ENCODE measurements at regions not wholly inside any gene's neighbourhood (a gene's known extent, or its start where the extent isn't known, plus 50 kb on each side); places are given as distances from the start of the nearest gene placed in this dataset.

GRCh38 chr5:145588113-145588512, 247.0 kb downstream of the PRELID2 start:
- no TSS peak for BruUV-seq (replicated peaks)
- Histone ChIP-seq H3K27ac (ENCODE audit: extremely low read depth, low read depth, low read length) (no peak overlapping the region), H2AFZ (ENCODE audit: low read depth, low read length) (no peak overlapping the region), H3K9me3 (replicated peaks; ENCODE audit: control insufficient read depth, insufficient read depth, low read depth, low read length) (no peaks in the 10 kb centered on the region), H3K4me3 (no peak overlapping the region), H4K20me1 (replicated peaks; ENCODE audit: control insufficient read depth, insufficient read depth, low read length) (no peaks in the 10 kb centered on the region), H3K27me3 (ENCODE audit: control insufficient read depth in 2 of 2, insufficient read depth in 2 of 2, low read length in 2 of 2) (no peaks in the 10 kb centered on the region), H3K9me1 (ENCODE audit: control insufficient read depth, insufficient read depth, low read length) (no peaks in the 10 kb centered on the region), H3K9ac (ENCODE audit: insufficient read depth in 1 of 2, low read depth in 2 of 2, low read length in 2 of 2) (no peak overlapping the region), H3K36me3 (ENCODE audit: control insufficient read depth, insufficient read depth, low read length) (no peaks in the 10 kb centered on the region), H3K79me2 (ENCODE audit: control insufficient read depth, insufficient read depth, low read length) (no peaks in the 10 kb centered on the region), H3K4me2 (ENCODE audit: insufficient read depth, low read length) (no peak overlapping the region), H3K4me1 (replicated peaks in 1 of 2; ENCODE audit: control insufficient read depth in 2 of 2, insufficient read depth in 2 of 2, low read length in 2 of 2) (no peaks in the 10 kb centered on the region)
- ChIA-PET CTCF (ENCODE audit: low intra/inter-chr PET ratio) (no interaction called here), POLR2A (no interaction called here)
- intact Hi-C loops (cut with micrococcal nuclease): no loop called here
- in situ Hi-C loops (cut with MboI): no loop called here
- WGBS (ENCODE audit: insufficient coverage, low coverage, missing lambda C conversion rate): 0% methylated on average over 4 of the region's 4 CpGs
- no peak for FAIRE-seq
- no peak for DNase-seq (ENCODE audit: extremely low read depth in 1 of 4, low spot score in 3 of 4)
- no peak for ATAC-seq
- TF ChIP-seq ZNF274 (IDR thresholded peaks at IDR 0.05; ENCODE audit: borderline replicate concordance, low read depth, low read length) (no peak), ZNF507 (tag; conservative IDR thresholded peaks at IDR 0.05) (no peak), ZNF347 (CRISPR knock-in tag; IDR thresholded peaks at IDR 0.05; ENCODE audit: low read depth) (no peak), MNT (conservative IDR thresholded peaks at IDR 0.05) (no peak), AFF1 (IDR thresholded peaks at IDR 0.05; ENCODE audit: low read depth in 1 of 2, partially characterized antibody in 2 of 2) (no peak), ZNF76 (CRISPR knock-in tag; IDR thresholded peaks at IDR 0.05; ENCODE audit: borderline replicate concordance) (no peak), ZBTB33 (CRISPR knock-in tag; IDR thresholded peaks at IDR 0.05) (no peak), MLX (CRISPR knock-in tag; conservative IDR thresholded peaks at IDR 0.05) (no peak), LARP7 (IDR thresholded peaks at IDR 0.05) (no peak), DIDO1 (tag; IDR thresholded peaks at IDR 0.05; ENCODE audit: low read depth) (no peak), MTA3 (IDR thresholded peaks at IDR 0.05; ENCODE audit: borderline replicate concordance) (no peak), POLR2AphosphoS2 (IDR thresholded peaks at IDR 0.05; ENCODE audit: low read length) (no peak), ZSCAN32 (CRISPR knock-in tag; IDR thresholded peaks at IDR 0.05) (no peak), ZBTB2 (IDR thresholded peaks at IDR 0.05) (no peak)

Measured in K562 (cell line).